Fibroblast of lung (primary cell): ENCODE measurements at regions not wholly inside any gene's neighbourhood (a gene's known extent, or its start where the extent isn't known, plus 50 kb on each side); places are given as distances from the start of the nearest gene placed in this dataset.

Source experiments
- CTCF ChIP-seq, 2 donors: IDR thresholded peaks in 1 of 2; conservative IDR thresholded peaks in 1 of 2; 1 replicate in 1 of 2; 2 replicates in 1 of 2; pipeline ENCODE4 v1.5.1; 2011 to 2012; ENCODE audit warnings: low read length in 2 of 2, control low read depth in 1 of 2, inconsistent platforms in 1 of 2, low read depth in 1 of 2, mild to moderate bottlenecking in 1 of 2
- EZH2 ChIP-seq: IDR thresholded peaks from 2 replicates; pipeline ENCODE4 v1.5.1; 2012; ENCODE audit warnings: low read length, control low read depth, mild to moderate bottlenecking; ENCODE audit errors: missing control alignments

- TF ChIP-seq CTCF (conservative IDR thresholded peaks at IDR 0.05 in 1 of 2, IDR thresholded peaks at IDR 0.05 in 1 of 2; ENCODE audit: low read depth in 1 of 2, low read length in 2 of 2) = no peak
- TF ChIP-seq EZH2 = no peak
Observed at GRCh38 chr10:62689712-62690111, 114.8 kb upstream of the ADO start.
